Ovary (tissue), 7 donors: ENCODE measurements at regions not wholly inside any gene's neighbourhood (a gene's known extent, or its start where the extent isn't known, plus 50 kb on each side); places are given as distances from the start of the nearest gene placed in this dataset.

ENCODE experiments used
- DNase-seq, 5 donors: peaks; one replicate each; pipeline ENCODE4 v3.0.0-alpha.2; 2019 to 2020
- H3K27ac ChIP-seq, 2 donors: fragments of 200-600 bp; one replicate each; pipeline versions ENCODE4 v1.5.1 to v1.8.0; 2019 to 2022
- H3K27me3 ChIP-seq: fragments of 200-600 bp; one replicate; pipeline ENCODE4 v1.8.0; 2022
- H3K36me3 ChIP-seq: fragments of 200-600 bp; sonication (generic); one replicate; pipeline ENCODE4 v1.5.1; 2019
- H3K4me1 ChIP-seq: one replicate; pipeline ENCODE4 v1.8.1; 2013; ENCODE audit warnings: mild to moderate bottlenecking, moderate library complexity; ENCODE audit not compliant: insufficient read depth
- H3K4me3 ChIP-seq: fragments of 200-600 bp; sonication (generic); one replicate; pipeline ENCODE4 v1.5.1; 2017
- H3K9me3 ChIP-seq, 2 donors: fragments of 200-600 bp in 1 of 2; sonication (generic) in 1 of 2; one replicate each; pipeline versions ENCODE4 v1.5.1 to v1.8.1; 2013 to 2019; ENCODE audit warnings: mild to moderate bottlenecking in 1 of 2, moderate library complexity in 1 of 2
- CTCF ChIP-seq, 3 donors: fragments of 450-650 bp in 2 of 3; fragments of 200-600 bp in 1 of 3; IDR thresholded peaks; one replicate each; pipeline versions ENCODE4 v1.5.1 to v1.8.0; 2016 to 2022; ENCODE audit warnings: antibody characterized with exemption in 3 of 3, mild to moderate bottlenecking in 1 of 3
- EP300 ChIP-seq: sonication (generic); formaldehyde crosslinking; IDR thresholded peaks from one replicate; pipeline ENCODE4 v1.6.1; 2017; ENCODE audit warnings: antibody characterized with exemption
- POLR2A ChIP-seq: fragments of 450-650 bp; IDR thresholded peaks from one replicate; pipeline ENCODE4 v1.6.1; 2017; ENCODE audit warnings: antibody characterized with exemption, mild to moderate bottlenecking, moderate library complexity
- WGBS, 3 donors: extraction: QIAGEN DNeasy Blood & Tissue Kit in 1 of 3; methylation state at CpG; one replicate each; pipeline versions ENCODE4 v1.1.5 to v1.1.7; 2013 to 2017; 5-methylcytosine and 5-hydroxymethylcytosine counted together
- intact Hi-C, 4 donors: fragments of 100-400 bp; cut with DNase I; formaldehyde crosslinking; loops; one replicate each; pipeline versions ENCODE4 v1.11.0 to v1.15.1; 2022 to 2023
- donor health status: DM: no; HTN: no; CAD: no; lungs with moderate emphysema.
- donor health status: DM: no; HTN: no; CAD: no.
- donor health status: Bipolar disorder and iron deficiency.
- donor health status: DM: no; HTN: no; CAD: no.
- donor health status: DM: yes; HTN: yes; CAD: no.

- Histone ChIP-seq H3K4me3 (no peak overlapping the region), H3K27ac (no peak overlapping the region), H3K27me3 (no peaks in the 10 kb centered on the region), H3K4me1 (no peaks in the 10 kb centered on the region), H3K36me3 (no peaks in the 10 kb centered on the region), H3K9me3 (no peaks in the 10 kb centered on the region)
- TF ChIP-seq CTCF (IDR thresholded peaks at IDR 0.05), result no peak
- TF ChIP-seq POLR2A, result no peak
- no peak for TF ChIP-seq EP300
- intact Hi-C loops, result no loop called here
- DNase-seq, result no peak
- WGBS, 3 donors, result 64 to 80% (median 73%) methylated on average over 2 of the region's 2 CpGs
These were observed 123.5 kb upstream of the ZNF32 start for GRCh38 chr10:43772171-43772570.

- no peak for DNase-seq
- 57 to 81% (median 63%) methylated on average over 2 of the region's 2 CpGs for WGBS, 3 donors
- no peaks in the 10 kb centered on the region for H3K9me3 ChIP-seq
- H3K27me3 ChIP-seq, result no peaks in the 10 kb centered on the region
- intact Hi-C loops, result no loop called here
- H3K36me3 ChIP-seq, result no peaks in the 10 kb centered on the region
- no peak for TF ChIP-seq POLR2A
- no peak for TF ChIP-seq EP300
- no peak for TF ChIP-seq CTCF (IDR thresholded peaks at IDR 0.05)
- no peak overlapping the region for H3K4me3 ChIP-seq
- H3K4me1 ChIP-seq, result no peaks in the 10 kb centered on the region
- no peak overlapping the region for H3K27ac ChIP-seq
These were observed 123.0 kb upstream of the ZNF32 start for GRCh38 chr10:43771675-43772074.

- H3K9me3 ChIP-seq, result no peaks in the 10 kb centered on the region
- no peaks in the 10 kb centered on the region for H3K36me3 ChIP-seq
- intact Hi-C loops, result loop anchor here in 1 of 4 donors (5.0 kb wide), 1 partner anchor 1257 kb away; no protein-coding TSS in a partner anchor
- no peak for TF ChIP-seq EP300
- TF ChIP-seq POLR2A, result no peak
- 94 to 95% (median 94%) methylated on average over 2 of the region's 2 CpGs for WGBS, 3 donors
- no peaks in the 10 kb centered on the region for H3K27me3 ChIP-seq
- H3K27ac ChIP-seq, result no peak overlapping the region
- no peaks in the 10 kb centered on the region for H3K4me1 ChIP-seq
- no peak for DNase-seq
- H3K4me3 ChIP-seq, result no peak overlapping the region
These were observed 116.8 kb upstream of the ZNF32 start for GRCh38 chr10:43765516-43765915.

GRCh38 chr10:43763846-43764245 is 115.2 kb upstream of the ZNF32 start:
- Histone ChIP-seq H3K9me3 (no peaks in the 10 kb centered on the region), H3K36me3 (no peaks in the 10 kb centered on the region), H3K4me1 (no peaks in the 10 kb centered on the region), H3K4me3 (no peak overlapping the region), H3K27me3 (no peaks in the 10 kb centered on the region), H3K27ac (no peak overlapping the region)
- TF ChIP-seq CTCF (IDR thresholded peaks at IDR 0.05), result no peak
- TF ChIP-seq POLR2A, result no peak
- no peak for TF ChIP-seq EP300
- intact Hi-C loops, result no loop called here
- no peak for DNase-seq

- Histone ChIP-seq H3K27ac (no peak overlapping the region), H3K4me1 (no peaks in the 10 kb centered on the region), H3K27me3 (no peaks in the 10 kb centered on the region), H3K4me3 (no peak overlapping the region), H3K9me3 (no peaks in the 10 kb centered on the region), H3K36me3 (no peaks in the 10 kb centered on the region)
- WGBS, 3 donors, result 80 to 85% (median 84%) methylated on average over 10 of the region's 10 CpGs
- no peak for DNase-seq
- TF ChIP-seq CTCF (IDR thresholded peaks at IDR 0.05) (no peak), EP300 (no peak), POLR2A (no peak)
- intact Hi-C loops, result no loop called here
These were observed 111.8 kb upstream of the ZNF32 start for GRCh38 chr10:43760514-43760913.
